Tibial nerve (tissue), 4 donors: ENCODE measurements at regions not wholly inside any gene's neighbourhood (a gene's known extent, or its start where the extent isn't known, plus 50 kb on each side); places are given as distances from the start of the nearest gene placed in this dataset.

Source experiments
- DNase-seq, 2 donors: peaks; one replicate each; pipeline ENCODE4 v3.0.0-alpha.2; 2019; ENCODE audit warnings: low spot score in 2 of 2
- H3K27ac ChIP-seq, 4 donors: fragments of 200-600 bp; sonication (generic) in 3 of 4; one replicate each; pipeline ENCODE4 v1.5.1; 2017 to 2019; ENCODE audit warnings: mild to moderate bottlenecking in 1 of 4
- H3K27me3 ChIP-seq, 2 donors: fragments of 200-600 bp; sonication (generic) in 1 of 2; one replicate each; pipeline versions ENCODE4 v1.5.1 to v1.6.0; 2017 to 2019
- H3K36me3 ChIP-seq, 3 donors: fragments of 200-600 bp; sonication (generic); one replicate each; pipeline ENCODE4 v1.5.1; 2018 to 2019
- H3K4me1 ChIP-seq, 4 donors: fragments of 200-600 bp; sonication (generic) in 3 of 4; one replicate each; pipeline ENCODE4 v1.5.1; 2017 to 2019
- H3K4me3 ChIP-seq, 4 donors: fragments of 200-600 bp; sonication (generic) in 3 of 4; one replicate each; pipeline ENCODE4 v1.5.1; 2017 to 2019; ENCODE audit warnings: mild to moderate bottlenecking in 1 of 4, moderate library complexity in 1 of 4
- H3K9me3 ChIP-seq, 4 donors: fragments of 200-600 bp; sonication (generic) in 3 of 4; one replicate each; pipeline ENCODE4 v1.5.1; 2017 to 2019
- CTCF ChIP-seq, 5 experiments: fragments of 200-600 bp in 3 of 5; fragments of 450-650 bp in 2 of 5; sonication (generic) in 3 of 5; IDR thresholded peaks; one replicate each; pipeline ENCODE4 v1.5.1; 2016 to 2019; ENCODE audit warnings: antibody characterized with exemption in 5 of 5, mild to moderate bottlenecking in 3 of 5, moderate library complexity in 2 of 5
- EP300 ChIP-seq, 2 donors: sonication (generic); formaldehyde crosslinking; IDR thresholded peaks; one replicate each; pipeline ENCODE4 v1.6.1; 2017; ENCODE audit warnings: antibody characterized with exemption in 2 of 2, mild to moderate bottlenecking in 1 of 2
- POLR2A ChIP-seq, 2 donors: fragments of 450-650 bp; IDR thresholded peaks; one replicate each; pipeline ENCODE4 v1.6.1; 2017; ENCODE audit warnings: antibody characterized with exemption in 2 of 2, mild to moderate bottlenecking in 2 of 2, moderate library complexity in 2 of 2
- WGBS, 2 donors: methylation state at CpG; one replicate each; pipeline ENCODE4 v1.1.5; 2018; 5-methylcytosine and 5-hydroxymethylcytosine counted together

- DNase-seq = no peak
- no peak overlapping the region for H3K4me3 ChIP-seq
- no peak overlapping the region for H3K27ac ChIP-seq
- no peaks in the 10 kb centered on the region for H3K4me1 ChIP-seq
- H3K9me3 ChIP-seq = no peaks in the 10 kb centered on the region
- 79 to 92% methylated on average over 1 of the region's 1 CpG for WGBS, 2 donors
- no peaks in the 10 kb centered on the region for H3K36me3 ChIP-seq
- TF ChIP-seq EP300 (IDR thresholded peaks at IDR 0.05) (no peak), CTCF (IDR thresholded peaks at IDR 0.05) (no peak), POLR2A (IDR thresholded peaks at IDR 0.05) (no peak)
- no peaks in the 10 kb centered on the region for H3K27me3 ChIP-seq
These were observed 390.7 kb downstream of the LRATD1 start for GRCh38 chr2:15023221-15023620.

- no peaks in the 10 kb centered on the region for H3K27me3 ChIP-seq
- no peaks in the 10 kb centered on the region for H3K36me3 ChIP-seq
- H3K4me1 ChIP-seq = no peaks in the 10 kb centered on the region
- no peak overlapping the region for H3K4me3 ChIP-seq
- H3K9me3 ChIP-seq = no peaks in the 10 kb centered on the region
- 27 to 30% methylated on average over 2 of the region's 2 CpGs for WGBS, 2 donors
- DNase-seq = no peak
- no peak for TF ChIP-seq EP300 (IDR thresholded peaks at IDR 0.05)
- no peak for TF ChIP-seq POLR2A (IDR thresholded peaks at IDR 0.05)
- no peak for TF ChIP-seq CTCF (IDR thresholded peaks at IDR 0.05)
- H3K27ac ChIP-seq = no peak overlapping the region
These were observed 395.9 kb downstream of the LRATD1 start for GRCh38 chr2:15028406-15028805.

DNA sequence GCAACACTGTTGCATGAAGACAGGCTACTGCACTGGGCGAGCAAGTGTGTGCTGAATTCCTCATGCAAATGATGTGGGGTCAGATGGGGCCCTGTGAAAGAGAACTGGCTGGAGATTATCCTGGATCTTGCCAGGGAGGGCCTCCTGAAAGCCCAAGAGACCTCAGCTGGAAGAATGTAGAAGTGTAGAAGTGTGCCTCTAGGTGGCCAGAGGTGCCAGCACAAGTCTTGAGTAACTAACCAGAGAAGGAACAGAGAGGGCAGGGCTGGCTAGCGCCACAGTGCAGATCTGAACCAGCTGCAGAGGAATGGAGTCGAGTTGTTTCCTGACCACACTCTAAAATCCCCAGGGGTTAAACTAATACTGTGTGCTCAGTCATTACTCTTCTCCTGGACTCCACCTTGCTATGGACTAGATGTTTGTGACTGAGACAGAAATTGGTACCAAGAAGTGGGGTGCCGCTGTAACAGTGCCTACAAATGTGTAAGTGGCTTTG is 399.3 kb downstream of the LRATD1 start:
- 73 to 89% methylated on average over 4 of the region's 4 CpGs for WGBS, 2 donors
- DNase-seq = no peak

DNA sequence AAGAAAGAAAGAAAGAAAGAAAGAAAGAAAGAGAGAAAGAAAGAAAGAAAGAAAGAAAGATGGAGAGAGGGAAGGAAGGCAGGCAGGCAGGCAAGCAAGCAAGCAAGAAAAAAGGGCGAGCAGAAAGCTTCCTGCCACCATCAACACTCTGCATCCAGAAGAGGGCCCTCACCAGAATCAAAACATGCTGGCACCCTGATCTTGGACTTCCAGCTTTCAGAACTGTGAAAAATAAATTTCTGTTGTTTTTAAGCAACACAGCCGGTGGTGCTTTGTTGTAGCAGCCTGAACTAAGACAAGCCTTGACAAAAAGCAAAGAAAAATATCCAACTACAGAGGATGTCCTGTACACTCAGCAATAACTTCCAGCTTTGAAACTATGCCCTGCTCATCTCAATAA is 401.7 kb downstream of the LRATD1 start:
- H3K27me3 ChIP-seq = no peaks in the 10 kb centered on the region
- WGBS, 2 donors = 53 to 58% methylated on average over 2 of the region's 2 CpGs
- TF ChIP-seq CTCF (IDR thresholded peaks at IDR 0.05) = no peak
- TF ChIP-seq POLR2A (IDR thresholded peaks at IDR 0.05) = no peak
- no peak for TF ChIP-seq EP300 (IDR thresholded peaks at IDR 0.05)
- no peaks in the 10 kb centered on the region for H3K4me1 ChIP-seq
- no peak overlapping the region for H3K27ac ChIP-seq
- DNase-seq = no peak
- H3K9me3 ChIP-seq = no peaks in the 10 kb centered on the region
- no peak overlapping the region for H3K4me3 ChIP-seq
- no peaks in the 10 kb centered on the region for H3K36me3 ChIP-seq

More for the DNA sequence above, 399.3 kb downstream of the LRATD1 start:
- no peak overlapping the region for H3K27ac ChIP-seq
- H3K9me3 ChIP-seq = no peaks in the 10 kb centered on the region
- no peaks in the 10 kb centered on the region for H3K4me1 ChIP-seq
- no peaks in the 10 kb centered on the region for H3K27me3 ChIP-seq
- TF ChIP-seq CTCF (IDR thresholded peaks at IDR 0.05) (no peak), POLR2A (IDR thresholded peaks at IDR 0.05) (no peak), EP300 (IDR thresholded peaks at IDR 0.05) (no peak)
- H3K4me3 ChIP-seq = no peak overlapping the region
- no peaks in the 10 kb centered on the region for H3K36me3 ChIP-seq

- WGBS, 2 donors = 62 to 82% methylated on average over 2 of the region's 2 CpGs
- Histone ChIP-seq H3K9me3 (no peaks in the 10 kb centered on the region), H3K36me3 (no peaks in the 10 kb centered on the region), H3K27me3 (no peaks in the 10 kb centered on the region), H3K4me3 (no peak overlapping the region), H3K4me1 (no peaks in the 10 kb centered on the region), H3K27ac (no peak overlapping the region)
- DNase-seq = no peak
- no peak for TF ChIP-seq EP300 (IDR thresholded peaks at IDR 0.05)
- TF ChIP-seq POLR2A (IDR thresholded peaks at IDR 0.05) = no peak
- TF ChIP-seq CTCF (IDR thresholded peaks at IDR 0.05) = no peak
These were observed 402.3 kb downstream of the LRATD1 start for GRCh38 chr2:15034860-15035259.
